GM12865 (cell line): ENCODE measurements at regions not wholly inside any gene's neighbourhood (a gene's known extent, or its start where the extent isn't known, plus 50 kb on each side); places are given as distances from the start of the nearest gene placed in this dataset.

ENCODE experiments used
- DNase-seq: peaks from one replicate; pipeline ENCODE4 v3.0.0; 2010; ENCODE audit warnings: low read depth
- H3K4me3 ChIP-seq: 2 replicates; pipeline ENCODE4 v1.5.1; 2011; ENCODE audit warnings: mild to moderate bottlenecking, low read depth, low read length, control low read depth
- CTCF ChIP-seq: IDR thresholded peaks from 2 replicates; pipeline ENCODE4 v1.5.1; 2011; ENCODE audit warnings: low read length, control low read depth, low read depth, inconsistent platforms; ENCODE audit not compliant: insufficient read depth; ENCODE audit errors: missing control alignments

DNA sequence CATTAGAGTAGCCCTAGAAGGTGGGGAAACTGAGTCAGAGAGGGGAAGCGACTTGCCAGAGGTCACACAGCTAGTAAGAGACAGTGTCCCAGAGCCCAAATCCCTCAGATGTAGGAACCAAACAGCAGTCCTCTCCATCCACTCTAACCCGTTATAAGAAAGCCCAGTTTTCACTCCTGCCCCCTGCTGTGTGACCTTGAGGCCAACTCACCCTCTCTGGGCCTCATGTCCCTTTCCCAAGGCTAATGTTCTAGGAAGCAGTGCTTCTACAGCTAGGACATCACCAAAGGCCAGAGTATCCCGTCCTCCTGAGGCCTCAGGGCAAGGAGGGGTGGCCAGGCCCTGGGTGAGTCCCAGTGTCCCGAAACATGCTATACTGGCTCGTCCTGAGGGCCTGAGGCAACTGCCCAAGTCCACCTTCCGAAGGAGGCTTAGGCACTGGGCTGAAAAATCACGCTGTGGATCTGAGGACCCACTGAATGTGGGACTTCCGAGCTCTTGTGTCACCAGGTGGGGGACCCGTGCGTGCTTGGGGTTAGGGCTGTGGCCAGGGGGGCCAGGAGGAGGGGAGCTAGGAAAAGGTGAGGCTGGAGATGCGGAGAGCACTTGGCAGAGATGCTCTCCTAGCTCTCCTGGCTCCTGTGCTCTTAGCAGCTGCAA is 109.2 kb upstream of the SLC6A11 start:
- H3K4me3 ChIP-seq: no peak overlapping the region
- TF ChIP-seq CTCF: no peak
- DNase-seq: no peak

GRCh38 chr3:10707400-10708215 is 108.4 kb upstream of the SLC6A11 start:
- DNase-seq: no peak
- TF ChIP-seq CTCF: no peak
- no peak overlapping the region for H3K4me3 ChIP-seq

DNA sequence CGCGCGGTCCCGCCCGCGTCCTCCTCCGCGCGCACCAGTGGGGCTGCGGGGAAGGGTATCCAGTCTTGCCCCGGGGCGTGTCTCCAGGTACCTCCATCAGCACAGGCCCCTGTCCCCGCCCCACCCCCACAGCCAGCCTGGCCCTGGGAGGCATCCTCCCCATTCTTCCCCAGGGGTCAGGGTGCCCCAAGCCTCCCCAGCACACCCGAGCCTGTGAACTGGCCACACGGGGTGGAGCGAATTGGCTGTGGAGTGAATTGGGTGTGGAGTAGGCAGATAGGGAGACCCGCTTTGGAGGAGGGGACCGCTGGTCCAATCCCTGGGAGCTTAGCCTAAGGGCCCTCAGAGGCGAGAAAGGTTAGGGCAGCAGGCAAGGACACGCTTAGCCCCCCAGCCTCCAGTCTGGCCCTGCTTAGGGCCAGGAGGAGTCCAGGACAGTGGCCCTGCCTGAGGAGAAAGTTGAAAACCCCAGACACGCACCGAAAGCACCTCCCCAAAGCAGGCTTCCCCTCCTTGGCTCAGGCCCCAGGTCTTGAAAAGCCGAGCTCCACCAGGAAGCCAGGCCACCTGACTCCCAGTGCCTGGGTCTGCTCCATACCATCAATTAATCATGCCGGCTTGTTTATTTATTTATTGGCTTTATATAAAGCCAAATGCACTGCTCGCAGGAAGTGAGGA is 107.7 kb upstream of the SLC6A11 start:
- DNase-seq: no peak
- no peak for TF ChIP-seq CTCF
- H3K4me3 ChIP-seq: no peak overlapping the region

DNA sequence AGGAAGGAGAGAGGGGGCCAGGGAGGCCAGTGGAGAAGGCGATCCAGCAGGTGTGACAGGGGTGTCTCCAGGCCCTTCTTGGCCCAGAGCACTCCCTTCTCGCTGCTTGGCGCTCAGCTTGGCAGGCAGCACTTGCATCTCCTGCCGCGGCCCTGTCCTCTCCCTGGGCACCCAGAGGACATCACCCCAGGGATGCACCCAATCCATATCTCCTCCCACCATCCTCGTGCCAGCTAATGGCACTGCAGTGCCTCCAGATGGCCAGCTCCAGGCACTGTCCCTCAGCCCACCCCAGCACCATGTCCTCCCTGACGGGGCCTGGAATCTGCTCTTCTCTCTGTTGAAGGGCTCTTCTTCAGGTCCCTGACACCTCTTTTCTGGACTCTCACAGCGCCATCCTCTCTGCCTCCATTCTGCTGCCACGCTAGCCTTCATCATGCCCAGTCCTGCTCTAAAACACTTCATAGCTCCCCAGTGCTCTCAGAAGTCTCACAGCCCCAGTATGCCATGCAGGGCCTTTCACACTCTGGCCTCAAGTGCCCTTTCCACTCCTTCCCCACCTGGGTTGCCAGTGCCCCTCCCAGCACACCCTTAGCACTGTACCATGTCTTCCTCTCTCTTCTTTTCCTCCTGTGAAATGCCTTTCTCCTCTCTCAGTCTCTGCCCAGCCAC is 106.8 kb upstream of the SLC6A11 start:
- TF ChIP-seq CTCF: no peak
- no peak for DNase-seq
- H3K4me3 ChIP-seq: no peak overlapping the region

- no peak for DNase-seq
- no peak overlapping the region for H3K4me3 ChIP-seq
- TF ChIP-seq CTCF: no peak
These were observed 103.9 kb upstream of the SLC6A11 start for GRCh38 chr3:10712121-10712520.

DNA sequence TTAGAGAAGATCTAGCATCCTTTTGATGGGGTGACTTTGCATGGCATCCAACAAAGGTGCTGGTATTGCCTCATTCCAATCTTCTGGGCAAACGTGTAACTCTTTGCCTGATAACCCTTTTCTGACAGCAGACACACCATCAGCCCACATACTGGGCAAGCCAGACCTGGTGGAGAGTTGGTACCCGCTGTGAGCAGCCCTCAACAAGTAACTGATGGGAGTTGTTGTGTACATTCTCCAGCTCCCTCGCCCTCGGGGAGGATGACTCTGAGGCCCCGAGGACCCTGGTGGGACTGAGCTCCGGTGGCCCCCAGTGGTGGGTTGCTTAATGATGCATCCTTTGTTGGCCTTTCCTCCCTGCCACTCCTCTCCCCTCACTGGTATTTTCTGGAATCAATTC is 102.4 kb upstream of the SLC6A11 start:
- TF ChIP-seq CTCF: no peak
- no peak for DNase-seq
- no peak overlapping the region for H3K4me3 ChIP-seq
